Immature natural killer cell (primary cell): ENCODE measurements at regions not wholly inside any gene's neighbourhood (a gene's known extent, or its start where the extent isn't known, plus 50 kb on each side); places are given as distances from the start of the nearest gene placed in this dataset.

Experiments used
- DNase-seq, 3 donors: peaks; one replicate each; pipeline ENCODE4 v3.0.0; 2022; ENCODE audit warnings: mixed read lengths in 1 of 3
- H3K27ac Mint-ChIP-seq, 6 donors: one replicate each; pipeline ENCODE4 v1.8.0; 2020; ENCODE audit warnings: mixed read lengths in 6 of 6, mild to moderate bottlenecking in 5 of 6, inconsistent platforms in 4 of 6, moderate library complexity in 3 of 6
- H3K27me3 Mint-ChIP-seq, 3 donors: one replicate each; pipeline ENCODE4 v1.8.0; 2020 to 2021; ENCODE audit warnings: low read depth in 3 of 3, mild to moderate bottlenecking in 3 of 3, mixed read lengths in 3 of 3, moderate library complexity in 3 of 3, inconsistent platforms in 1 of 3
- H3K36me3 Mint-ChIP-seq, 3 donors: one replicate each; pipeline ENCODE4 v1.8.0; 2020; ENCODE audit warnings: mixed read lengths in 3 of 3, inconsistent platforms in 2 of 3, mild to moderate bottlenecking in 2 of 3
- H3K4me1 Mint-ChIP-seq, 2 donors: one replicate each; pipeline ENCODE4 v1.8.0; 2020; ENCODE audit warnings: inconsistent platforms in 2 of 2, mild to moderate bottlenecking in 2 of 2, mixed read lengths in 2 of 2, moderate library complexity in 1 of 2
- H3K4me3 Mint-ChIP-seq, 5 donors: one replicate each; pipeline ENCODE4 v1.8.0; 2020; ENCODE audit warnings: mild to moderate bottlenecking in 5 of 5, mixed read lengths in 5 of 5, inconsistent platforms in 3 of 5, moderate library complexity in 3 of 5
- H3K9me3 Mint-ChIP-seq, 6 donors: one replicate each; pipeline ENCODE4 v1.8.0; 2020; ENCODE audit warnings: mild to moderate bottlenecking in 6 of 6, mixed read lengths in 6 of 6, inconsistent platforms in 4 of 6, moderate library complexity in 3 of 6

DNA sequence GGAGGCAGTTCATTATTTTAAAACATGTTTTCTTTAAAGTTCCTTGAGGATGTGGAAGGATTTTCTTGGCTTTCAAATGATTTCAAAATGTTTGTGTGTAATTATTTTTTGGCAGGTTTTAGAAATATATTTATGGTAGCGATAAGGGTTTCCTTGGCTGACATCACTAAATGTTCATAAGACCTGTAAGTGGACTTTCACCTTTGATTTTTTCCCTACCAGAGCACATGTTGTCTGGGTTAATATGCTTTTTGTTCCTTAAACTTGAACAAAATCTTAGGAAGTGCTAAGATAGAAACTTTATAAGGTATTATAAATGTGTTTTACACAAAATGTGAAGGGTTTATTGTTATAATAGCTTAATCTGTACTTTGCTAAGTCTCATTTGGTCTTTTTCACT is 315.6 kb downstream of the PCDH7 start:
- peaks cover 0 to 1% (median 0%) of the 10 kb centered on the region in 3 donors for H3K27me3 Mint-ChIP-seq
- H3K4me3 Mint-ChIP-seq: no peak overlapping the region
- DNase-seq: no peak
- no peaks in the 10 kb centered on the region for H3K4me1 Mint-ChIP-seq
- no peaks in the 10 kb centered on the region for H3K36me3 Mint-ChIP-seq
- H3K9me3 Mint-ChIP-seq: peaks cover 3 to 50% (median 21%) of the 10 kb centered on the region in 6 donors
- no peak overlapping the region for H3K27ac Mint-ChIP-seq

- Mint-ChIP-seq H3K36me3 (peaks cover 0 to 4% (median 0%) of the 10 kb centered on the region in 3 donors), H3K27me3 (peaks cover 0 to 1% (median 0%) of the 10 kb centered on the region in 3 donors), H3K4me1 (no peaks in the 10 kb centered on the region), H3K27ac (no peak overlapping the region), H3K9me3 (peaks cover 6 to 49% (median 21%) of the 10 kb centered on the region in 6 donors), H3K4me3 (no peak overlapping the region)
- DNase-seq: no peak
Observed at GRCh38 chr4:31037703-31038102, 317.5 kb downstream of the PCDH7 start.

DNA sequence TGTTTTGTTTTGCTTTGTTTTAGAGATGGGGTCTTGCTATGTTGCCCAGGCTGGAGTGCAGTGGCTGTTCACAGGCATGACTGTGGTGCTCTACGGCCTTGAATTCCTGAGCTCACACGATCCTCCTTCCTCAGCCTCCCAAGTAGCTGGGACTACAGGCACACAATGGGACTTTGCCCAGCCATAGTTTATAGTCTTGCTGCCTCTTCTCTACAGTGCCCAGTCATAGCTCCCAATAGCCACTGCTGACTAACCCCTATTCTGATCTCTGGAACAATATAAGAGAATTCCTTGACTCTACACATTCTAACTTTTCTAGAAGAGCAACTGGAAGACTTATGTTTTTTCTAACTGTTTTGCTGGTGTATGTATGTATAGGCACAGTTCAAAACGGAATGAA is 319.2 kb downstream of the PCDH7 start:
- H3K36me3 Mint-ChIP-seq: peaks cover 0 to 4% (median 0%) of the 10 kb centered on the region in 3 donors
- H3K4me3 Mint-ChIP-seq: no peak overlapping the region
- H3K27me3 Mint-ChIP-seq: peaks cover 0 to 1% (median 0%) of the 10 kb centered on the region in 3 donors
- no peaks in the 10 kb centered on the region for H3K4me1 Mint-ChIP-seq
- DNase-seq: no peak
- H3K27ac Mint-ChIP-seq: no peak overlapping the region
- peaks cover 6 to 51% (median 18%) of the 10 kb centered on the region in 6 donors for H3K9me3 Mint-ChIP-seq

DNA sequence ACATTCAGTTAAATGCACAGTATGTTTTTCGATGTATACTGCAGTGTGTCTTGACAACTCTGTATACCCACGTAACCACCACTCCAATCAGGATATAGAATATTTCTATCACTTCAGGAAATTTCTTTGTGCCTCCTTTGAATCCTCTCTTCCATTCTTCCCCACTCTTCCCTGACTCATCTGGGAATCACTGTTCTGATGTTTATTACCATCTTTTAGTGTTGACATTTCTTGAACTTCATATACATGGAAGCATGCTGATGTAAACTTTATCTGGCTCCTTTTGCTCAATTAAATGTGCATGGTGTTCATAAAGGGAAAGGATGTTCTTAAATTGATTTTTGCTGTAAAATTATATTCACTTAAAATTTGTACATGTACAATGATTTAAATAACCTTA is 319.9 kb downstream of the PCDH7 start:
- Mint-ChIP-seq H3K9me3 (peaks cover 6 to 48% (median 17%) of the 10 kb centered on the region in 6 donors), H3K27me3 (peaks cover 0 to 1% (median 0%) of the 10 kb centered on the region in 3 donors), H3K36me3 (peaks cover 0 to 4% (median 0%) of the 10 kb centered on the region in 3 donors), H3K4me1 (no peaks in the 10 kb centered on the region), H3K4me3 (no peak overlapping the region), H3K27ac (no peak overlapping the region)
- no peak for DNase-seq

- H3K4me3 Mint-ChIP-seq: no peak overlapping the region
- DNase-seq: no peak
- peaks cover 0 to 4% (median 0%) of the 10 kb centered on the region in 3 donors for H3K36me3 Mint-ChIP-seq
- no peak overlapping the region for H3K27ac Mint-ChIP-seq
- H3K4me1 Mint-ChIP-seq: no peaks in the 10 kb centered on the region
- peaks cover 0 to 1% (median 0%) of the 10 kb centered on the region in 3 donors for H3K27me3 Mint-ChIP-seq
- H3K9me3 Mint-ChIP-seq: peaks cover 7 to 48% (median 17%) of the 10 kb centered on the region in 6 donors
Observed at GRCh38 chr4:31041385-31041784, 321.2 kb downstream of the PCDH7 start.

DNA sequence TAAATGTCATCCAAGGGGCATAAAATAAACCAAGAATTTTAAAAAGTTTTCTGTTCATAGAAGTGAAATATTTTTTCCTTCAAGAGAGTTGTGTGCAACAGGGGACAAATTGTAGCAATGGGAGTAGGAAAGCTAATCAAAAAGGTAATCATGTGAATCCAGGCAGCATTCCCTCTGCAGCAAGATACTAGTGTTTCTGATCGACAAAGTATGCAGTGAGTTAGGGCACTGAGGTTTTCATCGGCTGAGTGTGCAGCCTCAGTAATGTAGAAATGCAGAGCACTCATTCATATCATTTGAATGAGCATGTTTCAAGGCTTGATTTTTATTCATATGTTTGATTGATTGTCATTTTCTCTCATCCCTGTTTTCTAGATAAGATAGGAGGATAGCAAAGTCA is 321.7 kb downstream of the PCDH7 start:
- H3K9me3 Mint-ChIP-seq: peaks cover 6 to 44% (median 16%) of the 10 kb centered on the region in 6 donors
- peaks cover 0 to 1% (median 0%) of the 10 kb centered on the region in 3 donors for H3K27me3 Mint-ChIP-seq
- H3K4me1 Mint-ChIP-seq: no peaks in the 10 kb centered on the region
- H3K4me3 Mint-ChIP-seq: no peak overlapping the region
- no peak overlapping the region for H3K27ac Mint-ChIP-seq
- DNase-seq: no peak
- peaks cover 0 to 4% (median 0%) of the 10 kb centered on the region in 3 donors for H3K36me3 Mint-ChIP-seq

- no peak for DNase-seq
- peaks cover 0 to 1% (median 0%) of the 10 kb centered on the region in 3 donors for H3K27me3 Mint-ChIP-seq
- H3K4me3 Mint-ChIP-seq: no peak overlapping the region
- no peak overlapping the region for H3K27ac Mint-ChIP-seq
- H3K4me1 Mint-ChIP-seq: no peaks in the 10 kb centered on the region
- peaks cover 4 to 38% (median 11%) of the 10 kb centered on the region in 6 donors for H3K9me3 Mint-ChIP-seq
- H3K36me3 Mint-ChIP-seq: peaks cover 0 to 4% (median 0%) of the 10 kb centered on the region in 3 donors
Observed at GRCh38 chr4:31043382-31044062, 323.4 kb downstream of the PCDH7 start.

DNA sequence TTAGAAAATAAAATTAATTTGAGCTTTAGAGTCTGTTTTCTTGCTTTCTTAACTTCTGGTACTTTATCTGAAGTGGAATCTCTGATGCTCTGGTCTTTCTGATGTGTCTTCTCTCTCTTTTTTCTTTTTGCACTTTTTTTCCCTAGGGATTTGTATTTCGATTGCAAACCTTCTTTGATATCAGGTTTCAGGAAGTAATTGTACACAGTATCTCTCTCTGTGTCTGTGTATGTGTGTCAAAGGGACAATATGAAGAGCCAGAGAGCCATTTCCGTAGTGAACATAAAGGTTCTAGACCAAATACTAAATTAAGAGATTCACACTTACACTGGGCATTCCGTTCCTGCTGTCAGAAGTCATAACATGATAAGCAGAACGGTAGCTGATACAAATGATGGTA is 325.0 kb downstream of the PCDH7 start:
- Mint-ChIP-seq H3K36me3 (peaks cover 0 to 4% (median 0%) of the 10 kb centered on the region in 3 donors), H3K9me3 (peaks cover 4 to 45% (median 11%) of the 10 kb centered on the region in 6 donors), H3K4me1 (no peaks in the 10 kb centered on the region), H3K27ac (no peak overlapping the region), H3K27me3 (no peaks in the 10 kb centered on the region), H3K4me3 (no peak overlapping the region)
- no peak for DNase-seq

DNA sequence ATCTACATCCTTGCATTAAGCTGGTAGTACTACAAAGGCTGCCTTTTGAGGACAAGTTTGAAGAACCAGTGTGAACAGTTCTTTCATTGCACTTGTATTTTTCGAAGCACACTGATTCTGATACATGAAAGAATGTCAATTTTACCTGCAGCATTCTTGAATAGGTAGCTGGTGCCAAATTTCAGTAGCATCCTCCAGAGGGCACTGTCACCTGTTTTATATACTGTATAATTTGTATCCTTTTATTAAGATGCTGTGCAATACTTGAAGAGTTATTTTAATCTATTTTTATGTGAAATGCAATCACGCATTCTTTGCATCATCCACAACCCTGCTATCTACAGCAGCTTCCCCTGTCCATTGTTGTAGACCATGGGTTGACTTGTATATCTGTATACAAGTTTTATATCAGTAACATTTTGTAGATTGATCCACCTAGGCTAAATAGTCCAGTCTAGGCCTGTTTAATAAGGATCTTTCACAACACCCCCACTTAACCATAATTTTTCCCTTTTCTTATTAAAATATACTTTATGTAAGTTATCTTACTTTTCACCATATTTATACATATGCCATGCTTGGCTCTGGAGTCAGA is 325.7 kb downstream of the PCDH7 start:
- H3K4me1 Mint-ChIP-seq: no peaks in the 10 kb centered on the region
- no peak for DNase-seq
- no peak overlapping the region for H3K27ac Mint-ChIP-seq
- H3K36me3 Mint-ChIP-seq: peaks cover 0 to 4% (median 0%) of the 10 kb centered on the region in 3 donors
- H3K9me3 Mint-ChIP-seq: peaks cover 4 to 42% (median 10%) of the 10 kb centered on the region in 6 donors
- no peaks in the 10 kb centered on the region for H3K27me3 Mint-ChIP-seq
- no peak overlapping the region for H3K4me3 Mint-ChIP-seq

GRCh38 chr4:31051151-31051550 is 331.0 kb downstream of the PCDH7 start:
- Mint-ChIP-seq H3K4me3 (no peak overlapping the region), H3K36me3 (no peaks in the 10 kb centered on the region), H3K9me3 (peaks cover 2 to 47% (median 10%) of the 10 kb centered on the region in 6 donors), H3K27ac (no peak overlapping the region), H3K4me1 (no peaks in the 10 kb centered on the region), H3K27me3 (peaks cover 0 to 1% (median 0%) of the 10 kb centered on the region in 3 donors)
- DNase-seq: no peak

DNA sequence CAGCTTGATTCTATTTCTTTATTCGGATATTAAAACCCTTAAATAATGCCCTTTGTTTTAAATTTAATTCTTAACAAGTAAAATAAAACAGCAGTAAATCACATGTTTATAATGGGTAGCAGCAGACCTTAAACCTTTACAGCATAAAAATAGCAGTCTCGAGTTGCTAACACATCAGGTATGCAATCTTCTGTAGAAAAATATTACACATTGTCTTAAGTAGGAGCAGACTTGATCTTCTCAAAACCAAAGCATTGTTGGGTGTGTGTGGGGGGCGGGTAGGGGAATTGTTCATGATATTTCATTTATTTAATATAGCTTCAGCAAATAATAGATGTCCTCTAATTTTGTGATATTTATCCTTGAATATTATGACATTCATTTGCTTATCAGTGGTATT is 331.4 kb downstream of the PCDH7 start:
- H3K4me3 Mint-ChIP-seq: no peak overlapping the region

GRCh38 chr4:31052519-31052918 is 332.4 kb downstream of the PCDH7 start:
- no peak overlapping the region for H3K4me3 Mint-ChIP-seq
- H3K27me3 Mint-ChIP-seq: peaks cover 0 to 1% (median 0%) of the 10 kb centered on the region in 3 donors
- no peaks in the 10 kb centered on the region for H3K4me1 Mint-ChIP-seq
- no peaks in the 10 kb centered on the region for H3K36me3 Mint-ChIP-seq
- H3K9me3 Mint-ChIP-seq: peaks cover 2 to 51% (median 10%) of the 10 kb centered on the region in 6 donors
- H3K27ac Mint-ChIP-seq: no peak overlapping the region
- DNase-seq: no peak

More for the DNA sequence above, 331.4 kb downstream of the PCDH7 start:
- no peak for DNase-seq
- H3K4me1 Mint-ChIP-seq: no peaks in the 10 kb centered on the region
- no peak overlapping the region for H3K27ac Mint-ChIP-seq
- no peaks in the 10 kb centered on the region for H3K36me3 Mint-ChIP-seq
- H3K27me3 Mint-ChIP-seq: peaks cover 0 to 1% (median 0%) of the 10 kb centered on the region in 3 donors
- peaks cover 2 to 51% (median 10%) of the 10 kb centered on the region in 6 donors for H3K9me3 Mint-ChIP-seq

DNA sequence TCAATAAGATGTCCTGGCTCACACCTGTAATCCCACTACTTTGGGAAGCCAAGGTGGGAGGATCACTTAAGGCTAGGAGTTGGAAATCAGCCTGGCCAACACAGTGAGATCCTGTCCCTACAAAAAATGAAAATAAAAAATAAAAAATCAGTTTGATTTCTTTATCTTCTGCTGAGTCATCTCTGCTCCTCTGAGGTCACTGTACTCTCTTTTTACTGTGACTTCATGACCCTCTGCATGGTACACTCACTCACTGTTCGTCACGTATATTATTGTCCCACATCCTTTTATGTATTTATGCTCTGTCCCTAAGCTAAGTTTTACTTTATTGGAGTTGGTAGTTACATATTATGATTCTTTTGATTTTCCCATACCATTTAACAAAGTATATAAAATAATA is 333.3 kb downstream of the PCDH7 start:
- H3K27me3 Mint-ChIP-seq: peaks cover 0 to 1% (median 0%) of the 10 kb centered on the region in 3 donors
- H3K4me3 Mint-ChIP-seq: no peak overlapping the region
- H3K27ac Mint-ChIP-seq: no peak overlapping the region
- H3K9me3 Mint-ChIP-seq: peaks cover 2 to 51% (median 13%) of the 10 kb centered on the region in 6 donors
- H3K36me3 Mint-ChIP-seq: no peaks in the 10 kb centered on the region
- no peak for DNase-seq
- no peaks in the 10 kb centered on the region for H3K4me1 Mint-ChIP-seq

- peaks cover 2 to 47% (median 11%) of the 10 kb centered on the region in 6 donors for H3K9me3 Mint-ChIP-seq
- H3K4me1 Mint-ChIP-seq: no peaks in the 10 kb centered on the region
- no peaks in the 10 kb centered on the region for H3K36me3 Mint-ChIP-seq
- DNase-seq: no peak
- H3K27me3 Mint-ChIP-seq: peaks cover 0 to 1% (median 0%) of the 10 kb centered on the region in 3 donors
- H3K27ac Mint-ChIP-seq: no peak overlapping the region
- no peak overlapping the region for H3K4me3 Mint-ChIP-seq
Observed at GRCh38 chr4:31054295-31054694, 334.1 kb downstream of the PCDH7 start.
